GM12865 (cell line): ENCODE measurements at regions not wholly inside any gene's neighbourhood (a gene's known extent, or its start where the extent isn't known, plus 50 kb on each side); places are given as distances from the start of the nearest gene placed in this dataset.

Experiments
- DNase-seq: peaks from one replicate; pipeline ENCODE4 v3.0.0; 2010; ENCODE audit warnings: low read depth
- H3K4me3 ChIP-seq: 2 replicates; pipeline ENCODE4 v1.5.1; 2011; ENCODE audit warnings: mild to moderate bottlenecking, low read depth, low read length, control low read depth
- CTCF ChIP-seq: IDR thresholded peaks from 2 replicates; pipeline ENCODE4 v1.5.1; 2011; ENCODE audit warnings: low read length, control low read depth, low read depth, inconsistent platforms; ENCODE audit not compliant: insufficient read depth; ENCODE audit errors: missing control alignments

GRCh38 chr2:219766658-219767057 is 139.2 kb downstream of the SLC4A3 start:
- DNase-seq = no peak
- no peak for TF ChIP-seq CTCF
- H3K4me3 ChIP-seq = no peak overlapping the region

- TF ChIP-seq CTCF = no peak
- DNase-seq = no peak
- H3K4me3 ChIP-seq = no peak overlapping the region
Measured at GRCh38 chr2:219769090-219769910, 141.9 kb downstream of the SLC4A3 start.

GRCh38 chr2:219772103-219772635 is 144.7 kb downstream of the SLC4A3 start:
- TF ChIP-seq CTCF = no peak
- H3K4me3 ChIP-seq = no peak overlapping the region
- DNase-seq = no peak

- no peak for DNase-seq
- no peak overlapping the region for H3K4me3 ChIP-seq
- no peak for TF ChIP-seq CTCF
Measured at GRCh38 chr2:219772697-219773096, 145.3 kb downstream of the SLC4A3 start.

GRCh38 chr2:219775506-219775905 is 148.1 kb downstream of the SLC4A3 start:
- no peak overlapping the region for H3K4me3 ChIP-seq
- no peak for DNase-seq
- TF ChIP-seq CTCF = no peak

GRCh38 chr2:219777388-219777787 is 150.0 kb downstream of the SLC4A3 start:
- TF ChIP-seq CTCF = no peak
- DNase-seq = no peak
- H3K4me3 ChIP-seq = no peak overlapping the region
